GM19397 (cell line): ENCODE measurements at regions not wholly inside any gene's neighbourhood (a gene's known extent, or its start where the extent isn't known, plus 50 kb on each side); places are given as distances from the start of the nearest gene placed in this dataset.
"Not testable (repeated sequence)": the region's sequence is repeated elsewhere in the genome, so short reads cannot be mapped to it uniquely, and the experiment has no call there.

Experiments
- ATAC-seq: cut with Tn5 transposase; IDR thresholded peaks from one replicate; pipeline ENCODE4 v1.9.1; 2021; ENCODE audit warnings: mild to moderate bottlenecking, moderate library complexity; ENCODE audit not compliant: unreplicated experiment

- no peak for ATAC-seq
These were observed 82.4 kb downstream of the ARL6IP4 start for GRCh38 chr12:123062681-123063486.

- ATAC-seq: no peak
These were observed 81.1 kb downstream of the ARL6IP4 start for GRCh38 chr12:123061441-123062205.

- no peak for ATAC-seq
These were observed 79.0 kb downstream of the ARL6IP4 start for GRCh38 chr12:123059500-123059899.

- ATAC-seq: no peak
These were observed 78.5 kb downstream of the ARL6IP4 start for GRCh38 chr12:123058980-123059379.

- ATAC-seq: no peak
These were observed 78.0 kb downstream of the ARL6IP4 start for GRCh38 chr12:123058481-123058880.

- no peak for ATAC-seq
These were observed 77.2 kb downstream of the ARL6IP4 start for GRCh38 chr12:123057513-123058265.

GRCh38 chr12:123056709-123057108 is 76.2 kb downstream of the ARL6IP4 start:
- no peak for ATAC-seq

GRCh38 chr12:123056053-123056452 is 75.6 kb downstream of the ARL6IP4 start:
- ATAC-seq: no peak

- no peak for ATAC-seq
These were observed 74.8 kb downstream of the ARL6IP4 start for GRCh38 chr12:123055281-123055766.

GRCh38 chr12:123054371-123054770 is 73.9 kb downstream of the ARL6IP4 start:
- no peak for ATAC-seq

- no peak for ATAC-seq
These were observed 71.1 kb downstream of the ARL6IP4 start for GRCh38 chr12:123051556-123051955.

- ATAC-seq: no peak
These were observed 70.4 kb downstream of the ARL6IP4 start for GRCh38 chr12:123050913-123051312.

GRCh38 chr12:123050331-123050831 is 69.9 kb downstream of the ARL6IP4 start:
- no peak for ATAC-seq

GRCh38 chr12:123049398-123050240 is 69.1 kb downstream of the ARL6IP4 start:
- ATAC-seq: no peak

GRCh38 chr12:123047892-123048291 is 67.4 kb downstream of the ARL6IP4 start:
- not testable (repeated sequence) for ATAC-seq

GRCh38 chr12:123047289-123047688 is 66.8 kb downstream of the ARL6IP4 start:
- ATAC-seq: no peak

- no peak for ATAC-seq
These were observed 66.0 kb downstream of the ARL6IP4 start for GRCh38 chr12:123046431-123046830.

GRCh38 chr12:123045678-123046077 is 65.2 kb downstream of the ARL6IP4 start:
- no peak for ATAC-seq

- ATAC-seq: no peak
These were observed 63.9 kb downstream of the ARL6IP4 start for GRCh38 chr12:123044351-123044750.

- ATAC-seq: no peak
These were observed 63.1 kb downstream of the ARL6IP4 start for GRCh38 chr12:123043536-123044001.
